ENCODE measurements at regions not wholly inside any gene's neighbourhood (a gene's known extent, or its start where the extent isn't known, plus 50 kb on each side); places are given as distances from the start of the nearest gene placed in this dataset.
A peak's percentile ranks its signal among the peaks of the same experiment; 100 is the strongest.

DNA sequence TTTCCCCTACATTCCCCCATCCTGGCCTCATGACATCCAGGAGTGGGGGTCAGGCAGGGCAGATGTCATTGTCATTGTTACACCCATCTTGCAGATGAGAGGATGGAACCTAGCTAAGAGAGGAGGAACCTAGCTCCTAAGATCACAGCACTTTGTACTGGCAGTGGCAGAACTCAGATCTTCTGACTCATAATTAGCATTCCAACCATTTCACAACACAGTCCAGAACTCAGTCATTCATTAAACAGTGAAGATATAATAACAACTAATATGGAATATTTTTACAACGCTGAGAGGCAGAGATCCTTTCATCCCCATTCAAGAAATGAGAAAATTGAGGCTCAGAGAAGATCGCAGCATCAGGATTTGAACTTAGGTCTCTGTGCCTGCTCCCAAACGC is 127.8 kb downstream of the CHST1 start:
- no peaks in the 10 kb centered on the region for H3K36me3 Mint-ChIP-seq
- no peak overlapping the region for H3K4me3 Mint-ChIP-seq
- H3K4me3 ChIP-seq (ENCODE audit: low read length), result no peak overlapping the region
- no peaks in the 10 kb centered on the region for H3K4me1 Mint-ChIP-seq
- H3K9me3 ChIP-seq (ENCODE audit: low read length), result no peaks in the 10 kb centered on the region
- no peak for DNase-seq
- no peaks in the 10 kb centered on the region for H3K27me3 ChIP-seq (ENCODE audit: insufficient read depth, low read length, poor library complexity, severe bottlenecking)
- ChIA-PET POLR2A (no interaction called here), CTCF (no interaction called here)
- H3K4me1 ChIP-seq (ENCODE audit: insufficient read depth, low read length), result no peaks in the 10 kb centered on the region
- H3K27ac Mint-ChIP-seq, result no peak overlapping the region
- peaks cover 16 to 18% of the 10 kb centered on the region in 2 donors for H3K27me3 Mint-ChIP-seq
- H3K9me3 Mint-ChIP-seq, result no peaks in the 10 kb centered on the region
- H3K27ac ChIP-seq (ENCODE audit: low read depth, low read length), result no peak overlapping the region
- no peaks in the 10 kb centered on the region for H3K36me3 ChIP-seq (ENCODE audit: insufficient read depth, low read length)

DNA sequence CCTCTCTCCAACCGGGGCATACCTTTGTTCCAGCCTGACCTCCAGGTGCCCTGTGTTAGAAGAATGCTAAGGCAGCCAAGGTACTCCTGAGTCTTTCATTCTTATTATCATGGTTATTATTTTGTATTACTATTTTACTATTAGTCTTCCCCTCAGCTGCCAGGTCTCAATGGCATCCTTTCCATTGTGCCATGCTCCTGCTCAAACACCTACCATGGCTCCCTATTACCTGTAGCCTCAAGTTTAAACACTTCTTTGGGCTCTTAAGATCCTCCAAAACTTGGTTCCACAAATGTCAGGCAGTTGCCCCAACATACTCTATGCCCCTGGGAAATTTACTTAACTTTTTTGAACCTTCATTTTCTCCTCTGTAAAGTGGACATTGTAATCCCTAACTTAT is 130.4 kb downstream of the CHST1 start:
- CTCF ChIA-PET, result no interaction called here

DNA sequence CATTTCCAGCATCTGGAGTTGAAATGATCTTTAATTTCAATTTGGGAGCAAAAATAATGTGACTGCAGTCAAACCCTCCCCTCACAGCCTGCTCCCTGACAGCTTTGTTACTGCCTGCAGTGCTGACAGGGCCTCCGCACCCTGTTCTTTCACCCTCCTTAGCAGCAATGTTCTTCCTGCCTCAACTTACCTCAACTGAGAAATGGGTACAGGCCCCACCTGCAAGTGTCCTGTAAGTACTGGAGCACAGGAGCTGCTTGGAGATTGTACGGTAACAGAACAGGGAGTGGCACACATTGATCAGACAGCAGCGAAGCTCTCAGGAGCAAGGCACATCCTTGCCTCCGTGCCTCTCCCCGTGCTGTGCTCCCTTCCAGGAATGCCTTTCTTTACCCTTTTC is 131.3 kb downstream of the CHST1 start:
- ChIA-PET POLR2A (no interaction called here), CTCF (no interaction called here)
- Mint-ChIP-seq H3K9me3 (no peaks in the 10 kb centered on the region), H3K27me3 (peaks cover 22 to 27% of the 10 kb centered on the region in 2 donors), H3K4me3 (no peak overlapping the region), H3K36me3 (no peaks in the 10 kb centered on the region), H3K27ac (no peak overlapping the region), H3K4me1 (no peaks in the 10 kb centered on the region)
- no peaks in the 10 kb centered on the region for H3K27me3 ChIP-seq (ENCODE audit: insufficient read depth, low read length, poor library complexity, severe bottlenecking)
- DNase-seq, result no peak
- H3K4me3 ChIP-seq (ENCODE audit: low read length), result no peak overlapping the region
- no peaks in the 10 kb centered on the region for H3K9me3 ChIP-seq (ENCODE audit: low read length)
- no peaks in the 10 kb centered on the region for H3K4me1 ChIP-seq (ENCODE audit: insufficient read depth, low read length)
- no peak overlapping the region for H3K27ac ChIP-seq (ENCODE audit: low read depth, low read length)
- H3K36me3 ChIP-seq (ENCODE audit: insufficient read depth, low read length), result no peaks in the 10 kb centered on the region

More for the DNA sequence above, 130.4 kb downstream of the CHST1 start:
- no peaks in the 10 kb centered on the region for H3K9me3 ChIP-seq (ENCODE audit: low read length)
- H3K27me3 ChIP-seq (ENCODE audit: insufficient read depth, low read length, poor library complexity, severe bottlenecking), result no peaks in the 10 kb centered on the region
- H3K9me3 Mint-ChIP-seq, result no peaks in the 10 kb centered on the region
- H3K36me3 ChIP-seq (ENCODE audit: insufficient read depth, low read length), result no peaks in the 10 kb centered on the region
- H3K4me3 ChIP-seq (ENCODE audit: low read length), result no peak overlapping the region
- DNase-seq, result no peak
- H3K27ac Mint-ChIP-seq, result no peak overlapping the region
- H3K27me3 Mint-ChIP-seq, result peaks cover 20 to 22% of the 10 kb centered on the region in 2 donors
- POLR2A ChIA-PET, result no interaction called here
- H3K4me1 ChIP-seq (ENCODE audit: insufficient read depth, low read length), result no peaks in the 10 kb centered on the region
- H3K36me3 Mint-ChIP-seq, result no peaks in the 10 kb centered on the region
- no peak overlapping the region for H3K4me3 Mint-ChIP-seq
- no peak overlapping the region for H3K27ac ChIP-seq (ENCODE audit: low read depth, low read length)
- no peaks in the 10 kb centered on the region for H3K4me1 Mint-ChIP-seq

DNA sequence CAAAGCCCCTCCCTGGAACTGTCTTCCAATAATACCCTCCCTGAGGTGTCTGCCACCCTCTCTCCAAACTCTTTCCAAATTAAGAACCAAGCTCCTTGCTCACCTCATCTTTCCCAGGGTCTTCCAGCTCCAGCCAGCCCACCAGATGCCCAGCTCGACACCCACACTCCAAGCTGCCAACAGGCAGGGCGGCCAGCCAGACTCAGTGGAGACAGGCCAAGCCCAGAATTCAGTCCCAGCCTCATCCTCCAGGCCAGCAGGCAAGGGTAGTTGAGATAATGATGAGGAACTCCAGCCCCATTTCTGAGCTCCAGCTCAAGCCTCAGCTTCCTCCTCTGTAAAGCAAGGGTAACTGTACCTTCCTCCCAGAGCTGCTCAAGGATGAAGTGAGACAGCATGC is 132.9 kb downstream of the CHST1 start:
- Mint-ChIP-seq H3K9me3 (no peaks in the 10 kb centered on the region), H3K36me3 (no peaks in the 10 kb centered on the region), H3K4me1 (no peaks in the 10 kb centered on the region), H3K27me3 (peaks cover 19 to 24% of the 10 kb centered on the region in 2 donors), H3K4me3 (no peak overlapping the region), H3K27ac (no peak overlapping the region)
- no peak overlapping the region for H3K4me3 ChIP-seq (ENCODE audit: low read length)
- POLR2A ChIA-PET, result no interaction called here
- CTCF ChIA-PET, result no interaction called here
- no peaks in the 10 kb centered on the region for H3K9me3 ChIP-seq (ENCODE audit: low read length)
- H3K4me1 ChIP-seq (ENCODE audit: insufficient read depth, low read length), result no peaks in the 10 kb centered on the region
- no peaks in the 10 kb centered on the region for H3K27me3 ChIP-seq (ENCODE audit: insufficient read depth, low read length, poor library complexity, severe bottlenecking)
- no peak overlapping the region for H3K27ac ChIP-seq (ENCODE audit: low read depth, low read length)
- DNase-seq, result no peak
- no peaks in the 10 kb centered on the region for H3K36me3 ChIP-seq (ENCODE audit: insufficient read depth, low read length)

DNA sequence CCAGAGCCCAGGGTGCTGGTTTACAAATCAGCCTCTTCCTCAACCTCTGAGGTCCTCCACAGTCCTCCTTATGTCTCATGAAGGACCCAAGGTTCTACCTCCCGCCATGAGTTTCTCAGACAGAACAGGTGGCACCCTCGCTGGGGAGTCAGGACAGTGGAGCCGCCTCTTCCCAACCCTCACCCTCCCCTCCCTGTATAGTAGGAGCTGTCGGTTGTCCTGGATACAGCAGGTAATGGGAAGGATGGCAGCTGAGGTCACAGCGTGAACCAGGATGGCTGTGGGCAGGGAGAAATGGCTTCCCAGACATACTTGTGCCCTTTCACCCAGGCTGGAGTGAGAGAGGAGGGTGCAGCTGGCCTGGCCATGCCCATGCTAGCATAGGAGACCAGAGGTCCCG is 134.6 kb downstream of the CHST1 start:
- ChIA-PET POLR2A (no interaction called here), CTCF (no interaction called here)
- no peaks in the 10 kb centered on the region for H3K9me3 ChIP-seq (ENCODE audit: low read length)
- Mint-ChIP-seq H3K4me1 (no peaks in the 10 kb centered on the region), H3K4me3 (no peak overlapping the region), H3K27me3 (peaks cover 22 to 26% of the 10 kb centered on the region in 2 donors), H3K9me3 (no peaks in the 10 kb centered on the region), H3K36me3 (no peaks in the 10 kb centered on the region), H3K27ac (no peak overlapping the region)
- H3K4me1 ChIP-seq (ENCODE audit: insufficient read depth, low read length), result no peaks in the 10 kb centered on the region
- no peak for DNase-seq
- no peaks in the 10 kb centered on the region for H3K27me3 ChIP-seq (ENCODE audit: insufficient read depth, low read length, poor library complexity, severe bottlenecking)
- no peaks in the 10 kb centered on the region for H3K36me3 ChIP-seq (ENCODE audit: insufficient read depth, low read length)
- no peak overlapping the region for H3K27ac ChIP-seq (ENCODE audit: low read depth, low read length)
- H3K4me3 ChIP-seq (ENCODE audit: low read length), result no peak overlapping the region

DNA sequence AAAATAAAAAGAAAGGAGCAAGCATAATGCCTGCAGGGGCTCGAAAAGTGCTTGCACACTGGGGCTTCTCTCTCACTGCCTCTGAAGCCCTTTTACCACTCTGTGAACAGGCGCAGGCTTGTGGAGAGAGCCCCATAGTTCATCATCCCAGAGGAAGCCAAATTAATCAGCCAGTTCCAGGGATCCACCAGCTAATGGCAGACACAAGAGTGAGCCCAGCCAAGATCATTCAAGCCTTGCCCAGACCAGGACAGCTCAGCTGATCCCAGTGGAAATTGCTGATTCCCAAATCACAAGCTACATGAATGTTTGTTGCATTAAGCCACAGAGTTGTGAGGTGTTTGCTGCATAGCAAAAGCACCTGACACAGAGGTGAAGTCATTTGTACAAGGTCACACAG is 135.3 kb downstream of the CHST1 start:
- CTCF ChIA-PET, result no interaction called here
- H3K36me3 Mint-ChIP-seq, result no peaks in the 10 kb centered on the region
- Histone ChIP-seq H3K27ac (ENCODE audit: low read depth, low read length) (no peak overlapping the region), H3K4me1 (ENCODE audit: insufficient read depth, low read length) (no peaks in the 10 kb centered on the region), H3K27me3 (ENCODE audit: insufficient read depth, low read length, poor library complexity, severe bottlenecking) (no peaks in the 10 kb centered on the region), H3K9me3 (ENCODE audit: low read length) (no peaks in the 10 kb centered on the region), H3K36me3 (ENCODE audit: insufficient read depth, low read length) (no peaks in the 10 kb centered on the region), H3K4me3 (ENCODE audit: low read length) (no peak overlapping the region)
- no peaks in the 10 kb centered on the region for H3K9me3 Mint-ChIP-seq
- no peak for DNase-seq
- no peak overlapping the region for H3K4me3 Mint-ChIP-seq
- POLR2A ChIA-PET, result no interaction called here
- no peak overlapping the region for H3K27ac Mint-ChIP-seq
- peaks cover 22 to 26% of the 10 kb centered on the region in 2 donors for H3K27me3 Mint-ChIP-seq
- no peaks in the 10 kb centered on the region for H3K4me1 Mint-ChIP-seq

DNA sequence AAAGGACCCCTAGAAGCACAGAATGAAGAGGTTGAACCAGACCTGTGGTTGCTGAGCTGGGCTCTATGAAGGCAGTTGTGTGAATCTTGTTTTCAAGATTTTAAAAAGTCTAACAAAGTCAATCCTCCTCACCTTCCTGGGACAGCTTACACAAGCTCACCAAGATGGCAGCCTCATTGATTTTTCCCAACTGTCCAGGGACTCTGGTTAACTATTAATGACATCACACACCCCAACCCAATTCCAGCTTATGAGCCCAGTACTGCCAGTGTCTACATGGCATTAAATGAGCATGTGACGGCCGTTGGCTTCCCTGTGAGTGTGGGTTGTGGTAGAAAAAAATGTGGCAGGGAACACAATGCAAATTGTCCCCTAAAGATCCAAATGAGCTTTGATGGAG is 137.0 kb downstream of the CHST1 start:
- Mint-ChIP-seq H3K4me3 (no peak overlapping the region), H3K9me3 (peaks cover 0 to 4% (median 0%) of the 10 kb centered on the region in 5 donors), H3K27me3 (peaks cover 22 to 26% of the 10 kb centered on the region in 2 donors), H3K4me1 (no peaks in the 10 kb centered on the region), H3K27ac (peak overlapping the region in 1 of 8 donors; percentile 7), H3K36me3 (no peaks in the 10 kb centered on the region)
- H3K27me3 ChIP-seq (ENCODE audit: insufficient read depth, low read length, poor library complexity, severe bottlenecking), result no peaks in the 10 kb centered on the region
- ChIA-PET CTCF (no interaction called here), POLR2A (no interaction called here)
- H3K4me3 ChIP-seq (ENCODE audit: low read length), result no peak overlapping the region
- no peak overlapping the region for H3K27ac ChIP-seq (ENCODE audit: low read depth, low read length)
- no peaks in the 10 kb centered on the region for H3K9me3 ChIP-seq (ENCODE audit: low read length)
- DNase-seq, result no peak
- H3K4me1 ChIP-seq (ENCODE audit: insufficient read depth, low read length), result no peaks in the 10 kb centered on the region
- no peaks in the 10 kb centered on the region for H3K36me3 ChIP-seq (ENCODE audit: insufficient read depth, low read length)

DNA sequence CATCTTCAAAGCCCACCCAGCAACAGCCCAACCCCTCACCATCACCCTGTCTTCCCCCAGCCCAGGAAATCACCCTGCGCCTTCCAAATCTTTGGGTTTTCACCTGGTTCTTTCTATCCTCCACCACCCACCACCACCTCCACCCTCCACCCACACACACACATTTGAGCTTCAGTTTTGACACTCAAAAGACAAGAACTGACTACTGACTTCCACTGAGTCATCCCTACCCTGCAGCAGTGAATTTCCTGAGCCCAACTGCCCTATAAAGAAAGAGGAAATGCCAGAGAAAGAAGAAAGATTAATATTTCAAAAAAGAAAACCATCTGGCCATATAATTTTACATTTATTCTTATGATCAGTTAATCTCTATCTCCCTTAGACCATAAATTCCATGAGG is 137.5 kb downstream of the CHST1 start:
- H3K27ac Mint-ChIP-seq, result peak overlapping the region in 1 of 8 donors; percentile 7
- Histone ChIP-seq H3K4me1 (ENCODE audit: insufficient read depth, low read length) (no peaks in the 10 kb centered on the region), H3K9me3 (ENCODE audit: low read length) (no peaks in the 10 kb centered on the region), H3K27ac (ENCODE audit: low read depth, low read length) (no peak overlapping the region), H3K4me3 (ENCODE audit: low read length) (no peak overlapping the region), H3K27me3 (ENCODE audit: insufficient read depth, low read length, poor library complexity, severe bottlenecking) (no peaks in the 10 kb centered on the region), H3K36me3 (ENCODE audit: insufficient read depth, low read length) (no peaks in the 10 kb centered on the region)
- H3K36me3 Mint-ChIP-seq, result no peaks in the 10 kb centered on the region
- peaks cover 17 to 26% of the 10 kb centered on the region in 2 donors for H3K27me3 Mint-ChIP-seq
- CTCF ChIA-PET, result no interaction called here
- POLR2A ChIA-PET, result no interaction called here
- no peaks in the 10 kb centered on the region for H3K4me1 Mint-ChIP-seq
- H3K9me3 Mint-ChIP-seq, result peaks cover 0 to 4% (median under 1%) of the 10 kb centered on the region in 5 donors
- no peak for DNase-seq
- H3K4me3 Mint-ChIP-seq, result no peak overlapping the region

DNA sequence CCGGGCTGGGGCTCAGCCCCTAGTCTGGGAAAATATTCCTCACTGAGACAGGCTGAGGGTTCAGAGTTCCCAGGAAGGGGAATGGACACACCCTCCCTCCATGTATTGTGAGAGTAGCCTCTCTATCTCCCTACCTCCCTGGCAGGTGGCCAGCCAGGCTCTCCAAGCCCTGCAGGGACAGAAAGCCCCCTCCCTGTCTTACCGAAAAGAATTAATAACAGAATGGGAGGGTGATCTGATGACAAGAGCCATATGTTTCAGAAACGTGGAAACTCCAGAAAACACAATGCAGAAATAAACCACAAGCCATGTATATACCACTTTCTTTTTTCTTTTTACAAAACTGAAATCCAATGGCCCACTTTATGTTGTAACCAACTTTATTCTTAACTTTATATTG is 140.0 kb downstream of the CHST1 start:
- no peak overlapping the region for H3K4me3 Mint-ChIP-seq
- H3K4me1 Mint-ChIP-seq, result no peaks in the 10 kb centered on the region
- no peaks in the 10 kb centered on the region for H3K27me3 ChIP-seq (ENCODE audit: insufficient read depth, low read length, poor library complexity, severe bottlenecking)
- no peak overlapping the region for H3K27ac ChIP-seq (ENCODE audit: low read depth, low read length)
- no peaks in the 10 kb centered on the region for H3K36me3 ChIP-seq (ENCODE audit: insufficient read depth, low read length)
- no peak for DNase-seq
- no peaks in the 10 kb centered on the region for H3K4me1 ChIP-seq (ENCODE audit: insufficient read depth, low read length)
- H3K27me3 Mint-ChIP-seq, result peaks cover 11 to 21% of the 10 kb centered on the region in 2 donors
- no peak overlapping the region for H3K4me3 ChIP-seq (ENCODE audit: low read length)
- H3K27ac Mint-ChIP-seq, result no peak overlapping the region
- H3K9me3 ChIP-seq (ENCODE audit: low read length), result no peaks in the 10 kb centered on the region
- no peaks in the 10 kb centered on the region for H3K36me3 Mint-ChIP-seq
- POLR2A ChIA-PET, result no interaction called here
- H3K9me3 Mint-ChIP-seq, result peaks cover 0 to 7% (median 4%) of the 10 kb centered on the region in 5 donors
- CTCF ChIA-PET, result no interaction called here

Data from CD8-positive, alpha-beta memory T cell (primary cell).